ENCODE measurements at regions not wholly inside any gene's neighbourhood (a gene's known extent, or its start where the extent isn't known, plus 50 kb on each side); places are given as distances from the start of the nearest gene placed in this dataset.
A peak's percentile ranks its signal among the peaks of the same experiment; 100 is the strongest.
"Not testable (repeated sequence)": the region's sequence is repeated elsewhere in the genome, so short reads cannot be mapped to it uniquely, and the experiment has no call there.

DNA sequence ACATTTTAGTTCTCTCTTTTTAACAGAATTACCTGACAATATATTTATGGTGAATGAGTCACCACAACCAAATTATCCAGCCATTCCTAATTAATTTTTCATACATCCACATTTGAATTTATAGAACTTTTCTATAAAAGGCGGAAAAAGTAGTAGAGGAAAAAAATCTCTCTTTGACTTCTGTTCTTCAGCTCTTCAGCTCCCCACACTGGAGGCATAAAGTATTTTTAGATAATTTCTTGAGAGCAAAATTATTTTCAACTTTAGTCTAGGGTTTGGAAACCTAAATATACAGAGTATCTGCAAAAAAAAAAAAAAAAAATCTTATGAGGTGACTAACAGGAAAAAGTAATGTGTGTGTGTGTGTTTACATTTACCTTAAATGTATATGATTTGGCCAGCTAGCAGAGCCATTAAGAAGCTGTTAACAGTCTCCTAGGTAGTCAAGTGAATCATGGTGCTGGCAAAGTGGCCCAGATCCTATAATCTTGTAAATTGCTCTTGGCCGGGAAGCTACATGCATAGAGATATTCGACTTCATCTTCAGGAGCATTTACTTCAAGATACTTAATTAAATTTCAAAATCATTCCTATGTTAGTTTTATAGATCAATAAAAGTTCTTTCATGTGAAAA lies 383.1 kb upstream of the STEAP1 start:
- DNase-seq (ENCODE audit: low spot score): no peak

- no peak for DNase-seq (ENCODE audit: low spot score)
These were observed 382.0 kb upstream of the STEAP1 start for GRCh38 chr7:89772276-89772675.

DNA sequence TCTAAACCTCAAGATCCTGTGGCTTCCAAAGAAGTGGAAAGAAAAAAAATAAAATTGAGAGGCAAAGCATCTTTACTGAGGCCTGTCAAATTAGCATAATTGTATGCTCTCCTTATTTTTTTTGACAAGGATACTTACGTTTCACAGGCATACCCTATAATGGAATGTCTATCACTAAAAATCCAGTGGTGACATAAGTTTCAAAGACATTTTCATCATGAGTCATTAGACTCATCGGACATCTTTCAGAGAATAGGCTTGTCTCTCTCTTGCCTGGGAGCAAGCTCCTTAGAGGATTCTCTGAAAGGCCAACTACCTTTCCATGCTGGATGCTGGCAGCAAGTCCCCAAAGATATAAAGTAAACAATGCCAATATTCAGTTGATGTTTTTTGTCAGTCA lies 380.7 kb upstream of the STEAP1 start:
- DNase-seq (ENCODE audit: low spot score): no peak

DNA sequence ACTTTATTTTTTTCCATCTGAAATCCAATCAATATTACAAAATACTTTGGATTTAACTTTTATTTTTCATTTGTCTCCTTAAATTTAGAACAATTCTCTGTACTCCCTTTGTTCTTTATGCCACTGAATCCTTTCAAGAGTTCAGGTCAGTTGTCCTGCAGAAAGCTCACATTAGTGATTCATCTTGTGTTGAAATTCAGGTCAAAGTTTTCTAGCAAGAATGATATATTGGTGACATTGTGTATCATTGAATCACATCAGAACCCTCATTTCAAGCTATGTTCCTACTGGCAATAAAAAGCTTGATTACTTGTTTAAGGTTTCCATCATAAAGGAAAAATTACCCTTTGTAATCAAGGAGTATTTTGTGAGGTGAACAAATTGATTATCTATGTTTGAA lies 378.8 kb upstream of the STEAP1 start:
- DNase-seq (ENCODE audit: low spot score): no peak

- no peak for DNase-seq (ENCODE audit: low spot score)
These were observed 377.3 kb upstream of the STEAP1 start for GRCh38 chr7:89776980-89777379.

DNA sequence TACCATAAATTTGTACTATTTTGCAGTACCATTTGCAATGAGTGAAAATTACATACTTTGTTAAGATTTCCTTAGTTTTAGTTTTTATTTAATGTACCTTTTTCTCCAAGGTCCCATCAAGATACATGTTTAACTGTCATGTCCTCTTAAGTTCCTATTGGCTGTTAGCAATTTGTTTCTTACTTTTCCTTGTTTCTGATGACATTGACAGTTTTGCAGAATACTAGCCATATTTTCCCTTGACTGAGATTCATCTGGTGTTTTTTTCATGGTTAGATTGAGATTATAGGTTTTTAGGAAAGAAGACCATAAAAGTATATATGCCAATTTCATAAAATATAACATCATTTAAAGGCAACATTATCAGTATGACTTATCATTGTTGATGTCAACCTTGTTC lies 376.8 kb upstream of the STEAP1 start:
- DNase-seq (ENCODE audit: low spot score): no peak

DNA sequence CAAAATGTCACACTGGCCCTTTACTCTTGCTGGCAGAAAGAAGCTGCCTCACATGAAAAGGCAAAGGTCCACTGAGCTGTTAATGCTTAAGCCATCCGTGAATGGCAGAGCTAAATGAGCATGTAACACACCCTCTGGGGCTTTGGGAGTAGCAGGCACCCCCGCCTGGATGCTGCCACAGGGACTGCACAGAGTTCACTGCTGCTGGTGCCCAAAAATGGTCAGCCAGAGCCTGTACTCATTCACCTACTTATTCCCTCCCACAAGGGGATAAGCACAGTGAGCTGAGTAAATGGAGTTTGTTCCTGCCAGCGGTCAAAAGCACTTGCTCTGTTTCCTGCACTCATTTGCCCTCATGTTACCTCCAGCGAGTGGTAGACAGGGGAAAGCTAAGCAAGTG lies 374.0 kb upstream of the STEAP1 start:
- no peak for DNase-seq (ENCODE audit: low spot score)

DNA sequence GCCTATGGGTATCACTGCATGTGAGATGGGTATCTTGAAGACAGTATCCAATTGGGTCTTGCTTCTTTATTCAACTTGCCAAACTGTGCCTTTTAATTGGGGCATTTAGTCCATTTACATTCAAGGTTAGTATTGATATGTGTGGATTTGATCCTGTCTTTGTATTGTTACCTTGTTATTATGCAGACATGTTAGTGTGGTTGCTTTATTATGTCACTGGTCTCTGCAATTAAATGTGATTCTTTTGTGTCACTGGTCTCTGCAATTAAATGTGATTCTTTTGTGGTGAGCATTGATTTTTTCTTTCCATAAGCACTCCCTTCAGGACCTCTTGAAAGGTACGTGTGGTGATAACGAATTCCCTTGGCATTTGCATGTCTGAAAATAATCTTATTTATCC lies 357.8 kb upstream of the STEAP1 start:
- no peak for DNase-seq (ENCODE audit: low spot score)

GRCh38 chr7:89797965-89798598 lies 356.2 kb upstream of the STEAP1 start:
- DNase-seq (ENCODE audit: low spot score): no peak

DNA sequence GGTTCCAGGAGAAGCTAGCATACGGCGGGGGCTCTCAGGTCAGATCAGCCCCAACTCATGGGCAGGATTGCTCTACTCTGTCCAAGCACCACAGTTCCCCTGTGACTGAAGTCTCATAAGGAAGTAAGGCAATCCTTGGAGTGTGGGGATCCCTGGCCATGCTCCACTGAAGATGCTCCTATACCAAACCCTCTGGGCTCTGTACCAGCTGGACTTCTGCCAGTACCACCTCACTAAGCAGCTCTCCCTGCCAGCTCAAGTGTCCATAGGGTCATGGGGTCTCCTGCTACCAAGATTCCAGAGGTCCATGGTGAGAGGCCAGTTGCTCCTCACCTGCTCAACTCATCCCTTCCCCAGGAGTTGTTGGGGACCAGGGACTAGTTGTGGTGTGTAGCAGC lies 355.7 kb upstream of the STEAP1 start:
- DNase-seq (ENCODE audit: low spot score): no peak

GRCh38 chr7:89800761-89801160 lies 353.5 kb upstream of the STEAP1 start:
- peak; percentile 24 for DNase-seq (ENCODE audit: low spot score)

DNA sequence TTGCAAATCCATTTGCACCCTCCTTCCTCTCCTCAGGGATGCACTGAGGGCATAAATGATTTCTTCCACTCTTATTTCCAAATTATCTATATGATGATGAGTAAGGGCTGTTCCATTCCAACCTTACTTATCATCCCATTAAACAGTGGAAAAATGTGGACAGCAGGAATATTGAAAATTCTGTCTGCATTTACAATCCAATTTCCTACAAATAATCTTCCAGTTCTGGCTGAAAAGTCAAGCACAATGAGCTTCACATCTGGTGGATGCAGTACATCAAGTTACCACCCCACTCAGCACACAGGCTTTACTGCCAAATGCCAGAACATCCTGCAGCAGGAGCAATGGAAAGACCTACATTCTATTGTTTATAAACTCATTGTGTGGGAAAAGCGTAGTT lies 345.0 kb upstream of the STEAP1 start:
- no peak for DNase-seq (ENCODE audit: low spot score)

- DNase-seq (ENCODE audit: low spot score): no peak
These were observed 341.2 kb upstream of the STEAP1 start for GRCh38 chr7:89813081-89813480.

DNA sequence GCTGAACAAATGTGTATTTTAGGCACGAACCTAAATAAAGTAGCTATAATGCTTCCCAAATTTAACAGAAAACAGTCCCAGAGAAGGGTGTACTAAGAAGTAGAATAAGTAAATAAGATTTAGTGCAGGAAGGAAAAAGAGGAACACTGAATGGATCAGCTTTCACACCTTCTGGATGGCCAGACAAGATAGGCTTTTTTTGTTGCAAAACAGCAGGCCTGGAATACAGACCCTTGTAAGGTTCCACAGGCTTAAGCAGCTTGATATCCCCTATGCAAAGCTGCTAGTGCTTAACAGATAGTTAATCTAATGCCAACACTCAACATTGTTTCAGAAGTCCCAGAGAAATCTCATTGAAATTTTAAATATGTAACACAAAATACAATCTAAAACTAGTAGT lies 328.1 kb upstream of the STEAP1 start:
- no peak for DNase-seq (ENCODE audit: low spot score)

- DNase-seq (ENCODE audit: low spot score): no peak
These were observed 327.7 kb upstream of the STEAP1 start for GRCh38 chr7:89826557-89826956.

DNA sequence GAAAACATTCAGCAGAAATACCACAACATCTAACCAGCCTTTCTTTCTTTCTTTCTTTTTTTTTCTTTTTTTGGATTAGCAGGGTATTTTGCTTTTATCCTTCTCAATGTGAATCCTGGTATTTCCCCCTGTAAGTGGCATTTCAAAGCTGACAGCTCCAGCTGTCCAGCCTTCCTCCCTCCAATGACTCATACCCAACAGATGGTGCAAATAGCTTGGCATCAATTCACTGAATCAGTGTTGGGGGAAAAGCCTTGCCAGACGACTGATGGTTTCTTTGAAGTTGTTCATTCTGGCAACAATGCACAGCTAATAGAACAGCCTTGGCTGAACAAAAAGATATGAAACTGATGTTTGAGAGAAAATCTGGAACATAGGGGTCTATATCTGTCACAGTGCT lies 316.8 kb upstream of the STEAP1 start:
- DNase-seq (ENCODE audit: low spot score): peak; percentile 13

DNA sequence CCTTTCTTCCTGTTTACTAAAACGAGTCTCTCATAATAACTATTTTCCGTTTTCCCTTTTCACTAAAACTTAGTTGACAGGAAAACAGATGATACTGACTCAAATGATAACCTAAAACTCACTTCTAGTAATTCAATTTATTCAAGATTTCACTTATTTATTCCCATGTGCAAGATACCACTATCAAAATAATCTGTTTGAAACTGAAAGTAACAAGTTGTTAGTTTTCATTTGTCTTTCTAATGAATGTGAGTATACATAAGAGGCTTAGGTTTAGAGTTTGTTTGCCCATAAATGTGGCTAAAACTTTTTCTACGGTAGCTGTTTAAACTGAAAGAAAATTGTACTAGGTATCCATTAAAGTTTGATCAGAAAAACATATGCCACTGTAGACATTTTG lies 314.9 kb upstream of the STEAP1 start:
- no peak for DNase-seq (ENCODE audit: low spot score)

DNA sequence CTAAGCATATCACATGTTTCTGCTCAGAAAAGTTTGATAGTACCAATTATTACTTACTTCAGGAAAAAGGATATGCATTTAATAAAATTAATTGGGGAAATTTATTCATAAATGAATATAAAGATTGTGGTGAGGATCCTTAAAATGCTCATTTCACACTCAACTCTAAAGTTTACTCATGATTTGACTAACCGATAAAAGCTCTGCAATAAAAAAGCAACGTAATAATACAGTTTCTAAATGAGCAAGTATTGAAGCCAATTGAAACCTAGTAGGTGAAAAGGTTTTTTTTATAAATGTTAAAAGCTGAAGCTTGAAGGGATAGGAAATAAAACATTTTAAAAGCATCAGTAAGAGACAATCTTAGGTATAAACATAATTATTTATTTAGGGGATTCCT lies 308.3 kb upstream of the STEAP1 start:
- no peak for DNase-seq (ENCODE audit: low spot score)

DNA sequence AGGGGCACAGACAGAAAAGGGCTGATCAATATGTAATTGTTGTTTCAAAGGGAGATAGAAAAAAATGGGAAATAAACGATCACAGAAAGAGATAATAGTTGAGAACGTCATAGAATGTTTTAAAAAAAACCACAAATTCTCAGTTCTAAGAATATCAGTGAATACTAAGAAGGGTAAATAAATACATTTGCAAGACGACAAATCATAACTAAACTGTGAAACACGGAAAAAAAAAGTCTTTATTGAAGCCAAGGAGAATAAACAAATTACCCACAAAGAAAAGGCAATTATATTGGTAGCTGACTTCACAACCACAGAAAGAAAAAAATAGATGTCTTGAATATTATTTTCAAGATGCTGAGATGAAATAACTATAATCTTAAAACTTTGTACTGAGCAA lies 305.2 kb upstream of the STEAP1 start:
- DNase-seq (ENCODE audit: low spot score): no peak

- not testable (repeated sequence) for DNase-seq (ENCODE audit: low spot score)
These were observed 297.2 kb upstream of the STEAP1 start for GRCh38 chr7:89857053-89857452.

DNA sequence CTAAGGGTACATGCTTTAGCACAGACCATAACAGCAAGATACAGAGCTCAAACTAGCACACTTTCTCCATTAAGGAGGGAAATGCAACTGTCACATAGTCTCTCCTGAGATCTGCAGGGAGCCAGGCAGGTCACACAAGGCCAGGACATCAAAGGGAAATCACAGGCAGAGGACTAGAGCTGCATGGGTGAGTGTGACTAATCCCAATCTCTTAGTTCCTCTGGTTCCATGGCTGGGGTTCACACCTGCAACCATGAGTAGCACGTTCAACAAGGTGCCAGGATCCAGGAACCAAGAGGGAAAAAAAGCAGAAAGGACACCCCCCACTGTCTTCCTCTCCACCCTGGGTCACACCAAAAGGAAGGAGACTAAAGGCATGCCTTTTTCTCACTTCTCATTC lies 296.5 kb upstream of the STEAP1 start:
- no peak for DNase-seq (ENCODE audit: low spot score)

GRCh38 chr7:89887489-89887888 lies 266.8 kb upstream of the STEAP1 start:
- DNase-seq (ENCODE audit: low spot score): no peak

GRCh38 chr7:89908736-89909135 lies 245.5 kb upstream of the STEAP1 start:
- no peak for DNase-seq (ENCODE audit: low spot score)

- no peak for DNase-seq (ENCODE audit: low spot score)
These were observed 239.6 kb upstream of the STEAP1 start for GRCh38 chr7:89914711-89915110.
